NOMO-1 treated with DMSO at 0.1 percent for 48 hours (cell line): ENCODE measurements at regions not wholly inside any gene's neighbourhood (a gene's known extent, or its start where the extent isn't known, plus 50 kb on each side); places are given as distances from the start of the nearest gene placed in this dataset.

Experiments used
- DNase-seq: peaks from one replicate; lab custom pipeline; 2025; ENCODE audit not compliant: unreplicated experiment; lab: John Stamatoyannopoulos, UW

- no peak for DNase-seq
Measured at GRCh38 chr6:147063469-147064031, 140.7 kb upstream of the STXBP5 start.

GRCh38 chr6:147065786-147066185 lies 138.4 kb upstream of the STXBP5 start:
- no peak for DNase-seq

- no peak for DNase-seq
Measured at GRCh38 chr6:147067184-147067583, 137.0 kb upstream of the STXBP5 start.

GRCh38 chr6:147071776-147072175 lies 132.4 kb upstream of the STXBP5 start:
- DNase-seq, result peak; percentile 86

- DNase-seq, result no peak
Measured at GRCh38 chr6:147075381-147075780, 128.8 kb upstream of the STXBP5 start.

- no peak for DNase-seq
Measured at GRCh38 chr6:147077251-147077650, 127.0 kb upstream of the STXBP5 start.

- DNase-seq, result no peak
Measured at GRCh38 chr6:147078106-147078505, 126.1 kb upstream of the STXBP5 start.

GRCh38 chr6:147078602-147079001 lies 125.6 kb upstream of the STXBP5 start:
- DNase-seq, result no peak

- no peak for DNase-seq
Measured at GRCh38 chr6:147080225-147080624, 124.0 kb upstream of the STXBP5 start.

- DNase-seq, result no peak
Measured at GRCh38 chr6:147081076-147081609, 123.1 kb upstream of the STXBP5 start.

- DNase-seq, result no peak
Measured at GRCh38 chr6:147087641-147088040, 116.6 kb upstream of the STXBP5 start.

GRCh38 chr6:147088861-147089260 lies 115.4 kb upstream of the STXBP5 start:
- DNase-seq, result no peak

GRCh38 chr6:147095316-147095715 lies 108.9 kb upstream of the STXBP5 start:
- no peak for DNase-seq

GRCh38 chr6:147099974-147100373 lies 104.2 kb upstream of the STXBP5 start:
- DNase-seq, result no peak

GRCh38 chr6:147103007-147103406 lies 101.2 kb upstream of the STXBP5 start:
- no peak for DNase-seq

- DNase-seq, result no peak
Measured at GRCh38 chr6:147103694-147104093, 100.5 kb upstream of the STXBP5 start.

GRCh38 chr6:147105786-147106185 lies 98.4 kb upstream of the STXBP5 start:
- DNase-seq, result no peak

- peak; percentile 73 for DNase-seq
Measured at GRCh38 chr6:147106759-147107401, 97.3 kb upstream of the STXBP5 start.

- DNase-seq, result no peak
Measured at GRCh38 chr6:147108259-147108910, 95.8 kb upstream of the STXBP5 start.

GRCh38 chr6:147109707-147110106 lies 94.5 kb upstream of the STXBP5 start:
- no peak for DNase-seq

- DNase-seq, result no peak
Measured at GRCh38 chr6:147116056-147116455, 88.2 kb upstream of the STXBP5 start.

GRCh38 chr6:147117011-147117410 lies 87.2 kb upstream of the STXBP5 start:
- DNase-seq, result peak; percentile 44
